PC-3 (cell line): ENCODE measurements at regions not wholly inside any gene's neighbourhood (a gene's known extent, or its start where the extent isn't known, plus 50 kb on each side); places are given as distances from the start of the nearest gene placed in this dataset.

ENCODE experiments used
- CTCF ChIP-seq: fragments of 300-600 bp; sonication (generic); conservative IDR thresholded peaks from 2 replicates; pipeline ENCODE4 v1.5.1; 2017; ENCODE audit warnings: antibody characterized with exemption, low read depth, mild to moderate bottlenecking, low read length
- EZH2 ChIP-seq: fragments of 300-600 bp; sonication (generic); IDR thresholded peaks from one replicate; pipeline ENCODE4 v1.6.1; 2017; ENCODE audit warnings: antibody characterized with exemption, mild to moderate bottlenecking, low read length; ENCODE audit not compliant: unreplicated experiment
- EZH2phosphoT487 ChIP-seq: fragments of 300-600 bp; sonication (generic); IDR thresholded peaks from 2 replicates; pipeline ENCODE4 v1.6.1; 2018; ENCODE audit warnings: mild to moderate bottlenecking, antibody characterized with exemption, low read length, borderline replicate concordance

GRCh38 chr4:43999669-44000068 is 448.9 kb downstream of the KCTD8 start:
- TF ChIP-seq CTCF (no peak), EZH2 (no peak), EZH2phosphoT487 (no peak)
